ENCODE measurements at regions not wholly inside any gene's neighbourhood (a gene's known extent, or its start where the extent isn't known, plus 50 kb on each side); places are given as distances from the start of the nearest gene placed in this dataset.
A peak's percentile ranks its signal among the peaks of the same experiment; 100 is the strongest.
"Not testable (repeated sequence)": the region's sequence is repeated elsewhere in the genome, so short reads cannot be mapped to it uniquely, and the experiment has no call there.

- TF ChIP-seq, protein P1, sequence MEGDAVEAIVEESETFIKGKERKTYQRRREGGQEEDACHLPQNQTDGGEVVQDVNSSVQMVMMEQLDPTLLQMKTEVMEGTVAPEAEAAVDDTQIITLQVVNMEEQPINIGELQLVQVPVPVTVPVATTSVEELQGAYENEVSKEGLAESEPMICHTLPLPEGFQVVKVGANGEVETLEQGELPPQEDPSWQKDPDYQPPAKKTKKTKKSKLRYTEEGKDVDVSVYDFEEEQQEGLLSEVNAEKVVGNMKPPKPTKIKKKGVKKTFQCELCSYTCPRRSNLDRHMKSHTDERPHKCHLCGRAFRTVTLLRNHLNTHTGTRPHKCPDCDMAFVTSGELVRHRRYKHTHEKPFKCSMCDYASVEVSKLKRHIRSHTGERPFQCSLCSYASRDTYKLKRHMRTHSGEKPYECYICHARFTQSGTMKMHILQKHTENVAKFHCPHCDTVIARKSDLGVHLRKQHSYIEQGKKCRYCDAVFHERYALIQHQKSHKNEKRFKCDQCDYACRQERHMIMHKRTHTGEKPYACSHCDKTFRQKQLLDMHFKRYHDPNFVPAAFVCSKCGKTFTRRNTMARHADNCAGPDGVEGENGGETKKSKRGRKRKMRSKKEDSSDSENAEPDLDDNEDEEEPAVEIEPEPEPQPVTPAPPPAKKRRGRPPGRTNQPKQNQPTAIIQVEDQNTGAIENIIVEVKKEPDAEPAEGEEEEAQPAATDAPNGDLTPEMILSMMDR (IDR thresholded peaks at IDR 0.05; ENCODE audit: insufficient read depth, low read length, missing control alignments) = no peak
- DNase-seq (ENCODE audit: low read depth, low spot score) = no peak
- CTCF ChIA-PET = interaction anchor here (0.6 to 2.3 kb wide), 6 partner anchors 14 to 152 kb away, joined by 3 to 9 read pairs (median 4); no protein-coding TSS in a partner anchor
- POLR2A ChIA-PET = interaction anchor here (0.6 to 0.8 kb wide), 2 partner anchors 29 to 61 kb away, joined by 5 to 7 read pairs; no protein-coding TSS in a partner anchor
- H3K4me3 ChIP-seq (ENCODE audit: low read depth, low read length) = no peak overlapping the region
Measured at GRCh38 chr6:169099411-169100202, 154.0 kb downstream of the THBS2 start.

DNA sequence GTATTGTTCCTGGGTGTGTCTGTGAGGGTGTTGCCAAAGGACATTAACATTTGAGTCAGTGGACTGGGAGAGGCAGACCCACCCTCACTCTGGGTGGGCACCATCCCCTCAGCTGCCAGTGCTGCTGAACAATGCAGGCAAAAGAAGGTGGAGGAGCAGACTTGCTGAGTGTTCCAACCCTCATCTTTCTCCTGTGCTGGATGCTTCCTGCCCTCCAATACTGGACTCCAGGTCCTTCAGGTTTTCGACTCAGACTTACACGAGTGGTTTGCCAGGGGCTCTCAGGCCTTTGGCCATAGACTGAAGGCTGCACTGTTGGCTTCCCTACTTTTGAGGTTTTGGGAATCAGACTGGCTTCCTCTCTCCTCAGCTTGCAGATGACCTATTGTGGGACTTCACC is 155.0 kb downstream of the THBS2 start:
- POLR2A ChIA-PET = interaction anchor here (1.2 to 3.0 kb wide), 2 partner anchors 24 to 63 kb away, joined by 4 to 26 read pairs; no protein-coding TSS in a partner anchor
- CTCF ChIA-PET = interaction anchor here (1.1 to 2.3 kb wide), 3 partner anchors 34 to 141 kb away, joined by 3 to 9 read pairs (median 3); no protein-coding TSS in a partner anchor
- not testable (repeated sequence) for H3K4me3 ChIP-seq (ENCODE audit: low read depth, low read length); DNase-seq (ENCODE audit: low read depth, low spot score)

DNA sequence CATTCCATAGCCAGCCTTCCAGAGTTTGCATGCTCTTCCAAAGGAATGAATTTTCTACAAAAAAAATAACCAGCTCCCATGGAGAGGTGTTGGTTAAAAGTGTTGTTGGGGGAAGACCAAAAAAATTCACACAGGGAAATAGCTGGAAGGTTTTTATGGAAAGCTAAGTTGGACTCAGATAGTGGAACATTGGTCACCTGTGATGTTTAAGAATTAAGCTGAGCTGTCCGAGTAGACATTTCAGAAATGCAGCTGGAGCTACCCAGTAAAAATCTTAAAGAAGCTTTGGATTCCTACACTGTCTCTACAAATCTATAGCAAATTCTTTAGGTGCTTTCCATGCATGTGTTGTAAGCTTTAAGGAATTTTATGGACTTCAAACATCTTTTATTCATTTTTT is 155.5 kb downstream of the THBS2 start:
- no peak overlapping the region for H3K4me3 ChIP-seq (ENCODE audit: low read depth, low read length)
- ChIA-PET POLR2A (interaction anchor here (1.1 to 3.0 kb wide), 3 partner anchors 24 to 70 kb away, joined by 4 to 26 read pairs (median 5); no protein-coding TSS in a partner anchor), CTCF (interaction anchor here (1.1 to 2.3 kb wide), 4 partner anchors 33 to 142 kb away, joined by 3 to 9 read pairs (median 4); no protein-coding TSS in a partner anchor)
- no peak for DNase-seq (ENCODE audit: low read depth, low spot score)
- TF ChIP-seq, protein P1 (IDR thresholded peaks at IDR 0.05; ENCODE audit: insufficient read depth, low read length, missing control alignments) = no peak

GRCh38 chr6:169097381-169097959 is 156.2 kb downstream of the THBS2 start:
- ChIA-PET CTCF (interaction anchor here (1.1 to 2.3 kb wide), 5 partner anchors 10 to 142 kb away, joined by 3 to 9 read pairs (median 5); no protein-coding TSS in a partner anchor), POLR2A (interaction anchor here (0.6 to 3.0 kb wide), 6 partner anchors 11 to 521 kb away, joined by 3 to 26 read pairs (median 4); no protein-coding TSS in a partner anchor)
- TF ChIP-seq, protein P1 (IDR thresholded peaks at IDR 0.05; ENCODE audit: insufficient read depth, low read length, missing control alignments) = no peak
- no peak overlapping the region for H3K4me3 ChIP-seq (ENCODE audit: low read depth, low read length)
- peak; percentile 96 for DNase-seq (ENCODE audit: low read depth, low spot score)

GRCh38 chr6:169096388-169096787 is 157.3 kb downstream of the THBS2 start:
- POLR2A ChIA-PET = interaction anchor here (1.0 to 3.0 kb wide), 2 partner anchors 22 to 25 kb away, joined by 3 to 26 read pairs; no protein-coding TSS in a partner anchor
- DNase-seq (ENCODE audit: low read depth, low spot score) = no peak
- TF ChIP-seq, protein P1 (IDR thresholded peaks at IDR 0.05; ENCODE audit: insufficient read depth, low read length, missing control alignments) = no peak
- no peak overlapping the region for H3K4me3 ChIP-seq (ENCODE audit: low read depth, low read length)
- CTCF ChIA-PET = interaction anchor here (0.7 to 2.3 kb wide), 6 partner anchors 9 to 141 kb away, joined by 3 to 9 read pairs (median 4); no protein-coding TSS in a partner anchor

DNA sequence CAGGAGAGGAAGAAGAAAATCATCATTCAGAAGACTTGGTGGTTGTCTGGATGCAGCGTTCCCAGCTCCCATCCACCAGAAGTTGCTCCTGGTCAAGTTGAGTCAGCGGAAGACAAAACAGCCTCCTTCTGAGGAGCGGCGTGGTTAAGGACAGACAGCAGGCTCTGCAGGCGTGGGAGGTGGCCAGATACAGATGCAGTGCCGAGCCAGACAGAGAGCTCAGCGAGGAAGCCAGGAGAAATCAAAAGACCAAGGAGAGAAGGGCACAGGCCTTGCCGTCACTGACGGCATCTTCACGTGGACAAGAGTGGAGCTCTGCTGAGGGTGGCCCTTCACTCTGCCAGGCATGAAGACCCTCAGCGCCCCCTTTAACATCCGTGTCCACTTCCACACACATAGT is 158.5 kb downstream of the THBS2 start:
- TF ChIP-seq, protein P1 (IDR thresholded peaks at IDR 0.05; ENCODE audit: insufficient read depth, low read length, missing control alignments) = no peak
- no peak for DNase-seq (ENCODE audit: low read depth, low spot score)
- POLR2A ChIA-PET = no interaction called here
- H3K4me3 ChIP-seq (ENCODE audit: low read depth, low read length) = no peak overlapping the region
- CTCF ChIA-PET = interaction anchor here (2.0 kb wide), 1 partner anchor 8 kb away, joined by 6 read pairs; no protein-coding TSS in a partner anchor

Measured in AG04449 (cell line).